VCaP (cell line): ENCODE measurements at regions not wholly inside any gene's neighbourhood (a gene's known extent, or its start where the extent isn't known, plus 50 kb on each side); places are given as distances from the start of the nearest gene placed in this dataset.

Source experiments
- H3K27ac ChIP-seq: fragments of 450-650 bp; 2 replicates; pipeline ENCODE4 v1.5.1; 2017
- CTCF ChIP-seq: fragments of 450-650 bp; conservative IDR thresholded peaks from 2 replicates; pipeline ENCODE4 v1.5.1; 2017; ENCODE audit warnings: mild to moderate bottlenecking, moderate library complexity

- no peak overlapping the region for H3K27ac ChIP-seq
- TF ChIP-seq CTCF = no peak
Observed at GRCh38 chr9:2289263-2289662, 274.1 kb downstream of the SMARCA2 start.

- no peak for TF ChIP-seq CTCF
- H3K27ac ChIP-seq = no peak overlapping the region
Observed at GRCh38 chr9:2290382-2290781, 275.2 kb downstream of the SMARCA2 start.

- H3K27ac ChIP-seq = peak overlapping the region; percentile 75
- TF ChIP-seq CTCF = no peak
Observed at GRCh38 chr9:2291980-2292704, 277.0 kb downstream of the SMARCA2 start.

- no peak for TF ChIP-seq CTCF
- H3K27ac ChIP-seq = peak overlapping the region; percentile 75
Observed at GRCh38 chr9:2292733-2293132, 277.6 kb downstream of the SMARCA2 start.

GRCh38 chr9:2297771-2298170 lies 282.6 kb downstream of the SMARCA2 start:
- peak overlapping the region; percentile 87 for H3K27ac ChIP-seq
- no peak for TF ChIP-seq CTCF

GRCh38 chr9:2298217-2298616 lies 283.1 kb downstream of the SMARCA2 start:
- H3K27ac ChIP-seq = peak overlapping the region; percentile 87
- TF ChIP-seq CTCF = no peak

- H3K27ac ChIP-seq = peak overlapping the region; percentile 87
- no peak for TF ChIP-seq CTCF
Observed at GRCh38 chr9:2299156-2299842, 284.2 kb downstream of the SMARCA2 start.
